ENCODE measurements at regions not wholly inside any gene's neighbourhood (a gene's known extent, or its start where the extent isn't known, plus 50 kb on each side); places are given as distances from the start of the nearest gene placed in this dataset.

DNA sequence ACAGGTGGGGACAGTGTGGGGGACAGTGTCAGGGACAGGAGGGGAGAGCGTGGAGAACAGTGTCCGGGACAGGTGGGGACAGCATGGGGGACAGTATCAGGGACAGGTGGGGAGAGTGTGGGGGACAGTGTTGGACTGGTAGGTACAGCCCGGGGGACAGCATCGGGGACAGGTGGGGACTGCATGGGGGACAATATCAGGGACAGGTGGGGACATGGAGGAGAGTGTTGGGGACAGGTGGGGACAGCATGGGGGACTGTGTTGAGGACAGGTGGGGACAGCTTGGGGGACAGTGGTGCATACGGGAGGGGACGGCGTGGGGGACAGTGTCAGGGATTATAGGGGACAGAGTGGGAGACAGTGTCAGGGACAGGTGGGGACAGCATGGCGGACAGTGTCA is 212.3 kb downstream of the TMEM121 start:
- TF ChIP-seq, protein P1, sequence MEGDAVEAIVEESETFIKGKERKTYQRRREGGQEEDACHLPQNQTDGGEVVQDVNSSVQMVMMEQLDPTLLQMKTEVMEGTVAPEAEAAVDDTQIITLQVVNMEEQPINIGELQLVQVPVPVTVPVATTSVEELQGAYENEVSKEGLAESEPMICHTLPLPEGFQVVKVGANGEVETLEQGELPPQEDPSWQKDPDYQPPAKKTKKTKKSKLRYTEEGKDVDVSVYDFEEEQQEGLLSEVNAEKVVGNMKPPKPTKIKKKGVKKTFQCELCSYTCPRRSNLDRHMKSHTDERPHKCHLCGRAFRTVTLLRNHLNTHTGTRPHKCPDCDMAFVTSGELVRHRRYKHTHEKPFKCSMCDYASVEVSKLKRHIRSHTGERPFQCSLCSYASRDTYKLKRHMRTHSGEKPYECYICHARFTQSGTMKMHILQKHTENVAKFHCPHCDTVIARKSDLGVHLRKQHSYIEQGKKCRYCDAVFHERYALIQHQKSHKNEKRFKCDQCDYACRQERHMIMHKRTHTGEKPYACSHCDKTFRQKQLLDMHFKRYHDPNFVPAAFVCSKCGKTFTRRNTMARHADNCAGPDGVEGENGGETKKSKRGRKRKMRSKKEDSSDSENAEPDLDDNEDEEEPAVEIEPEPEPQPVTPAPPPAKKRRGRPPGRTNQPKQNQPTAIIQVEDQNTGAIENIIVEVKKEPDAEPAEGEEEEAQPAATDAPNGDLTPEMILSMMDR (IDR thresholded peaks at IDR 0.05; ENCODE audit: extremely low read depth in 1 of 2, insufficient read depth in 1 of 2, low read depth in 1 of 2, low read length in 2 of 2) = no peak
- TF ChIP-seq EZH2 (IDR thresholded peaks at IDR 0.05; ENCODE audit: borderline replicate concordance, low read depth, low read length, severe bottlenecking) (no peak), POLR2AphosphoS5 (IDR thresholded peaks at IDR 0.05; ENCODE audit: insufficient read depth, low read depth, low read length) (no peak), POLR2A (IDR thresholded peaks at IDR 0.05; ENCODE audit: low read depth, low read length) (no peak), FOS (IDR thresholded peaks at IDR 0.05; ENCODE audit: borderline replicate concordance, insufficient read depth, low read length) (no peak), MAX (IDR thresholded peaks at IDR 0.05; ENCODE audit: insufficient read depth, insufficient read length) (no peak), GATA2 (IDR thresholded peaks at IDR 0.05; ENCODE audit: insufficient read depth, insufficient read length, low read depth, low read length) (no peak)

Measured in endothelial cell of umbilical vein (primary cell).